HepG2 (cell line): ENCODE measurements at regions not wholly inside any gene's neighbourhood (a gene's known extent, or its start where the extent isn't known, plus 50 kb on each side); places are given as distances from the start of the nearest gene placed in this dataset.

Experiments used
- ATAC-seq: fragments of 200-7000 bp; cut with Tn5 transposase; 3 replicates; pipeline ENCODE4 v1.9.1; 2020; ENCODE audit warnings: mild to moderate bottlenecking, moderate library complexity
- BruUV-seq: library from RNA; stranded (reverse); fragments of 400-500 nt; replicated peaks from 2 replicates; lab custom pipeline; 2021; lab: Mats Ljungman, UMichigan
- CTCF ChIA-PET: fragments of 300-600 bp; formaldehyde crosslinking; extraction: SDS; loops from one replicate; lab custom pipeline; 2021; ENCODE audit warnings: low total read pairs, inconsistent platforms, low intra/inter-chr PET ratio; lab: Yijun Ruan, JAX
- POLR2A ChIA-PET: fragments of 350-600 bp; sonication (Branson Sonifier 250); formaldehyde crosslinking; loops from one replicate; lab custom pipeline; 2020; ENCODE audit warnings: antibody characterized with exemption, inconsistent platforms; lab: Yijun Ruan, JAX
- DNase-seq: peaks from one replicate; pipeline ENCODE4 v3.0.0-alpha.2; 2015; ENCODE audit warnings: low spot score
- FAIRE-seq: peaks from 3 replicates; lab custom pipeline; 2011; peaks lifted over from hg19 to GRCh38; lab: Jason Lieb, UNC
- H2AFZ ChIP-seq: one replicate; pipeline ENCODE4 v1.6.1; 2011; ENCODE audit warnings: low read length, inconsistent platforms
- H3K27ac ChIP-seq: fragments of 300-600 bp; 3 replicates; pipeline ENCODE4 v1.8.0; 2011; ENCODE audit warnings: mixed run types, mild to moderate bottlenecking, mixed read lengths, low read length, inconsistent platforms; ENCODE audit not compliant: insufficient read depth; ENCODE audit errors: extremely low read length
- H3K27me3 ChIP-seq, 2 experiments: fragments of 200-600 bp in 1 of 2; 2 replicates in 1 of 2; 3 replicates in 1 of 2; pipeline versions ENCODE4 v1.6.0 to v1.8.0; 2011; ENCODE audit warnings: low read length in 2 of 2, mild to moderate bottlenecking in 2 of 2, moderate library complexity in 2 of 2, inconsistent platforms in 1 of 2; ENCODE audit not compliant: insufficient read depth in 2 of 2, control insufficient read depth in 1 of 2
- H3K36me3 ChIP-seq, 2 experiments: fragments of 200-600 bp in 1 of 2; replicated peaks in 1 of 2; 2 replicates in 1 of 2; 3 replicates in 1 of 2; pipeline versions ENCODE4 v1.5.1 to v1.8.0; 2011; ENCODE audit warnings: low read length in 2 of 2, inconsistent platforms in 1 of 2; ENCODE audit not compliant: insufficient read depth in 2 of 2, control insufficient read depth in 1 of 2
- H3K4me1 ChIP-seq: 2 replicates; pipeline ENCODE4 v1.5.1; 2012; ENCODE audit warnings: low read length, inconsistent platforms; ENCODE audit not compliant: insufficient read depth
- H3K4me2 ChIP-seq: 2 replicates; pipeline ENCODE4 v1.6.0; 2011; ENCODE audit warnings: low read depth, low read length, inconsistent platforms
- H3K4me3 ChIP-seq, 3 experiments: fragments of 200-600 bp in 1 of 3; sonication (generic), shearing (Covaris generic) in 1 of 3; replicated peaks in 1 of 3; 2 replicates each; pipeline ENCODE4 v1.5.1; 2011 to 2016; ENCODE audit warnings: low read length in 3 of 3, inconsistent platforms in 2 of 3, low read depth in 2 of 3, mild to moderate bottlenecking in 2 of 3, control low read depth in 1 of 3, mixed read lengths in 1 of 3; ENCODE audit not compliant: insufficient read depth in 1 of 3
- H3K79me2 ChIP-seq: one replicate; pipeline ENCODE4 v1.6.1; 2011; ENCODE audit warnings: low read length, inconsistent platforms; ENCODE audit not compliant: insufficient read depth
- H3K9ac ChIP-seq: 2 replicates; pipeline ENCODE4 v1.6.0; 2011; ENCODE audit warnings: mild to moderate bottlenecking, low read depth, low read length, inconsistent platforms; ENCODE audit not compliant: insufficient read depth
- H3K9me3 ChIP-seq: 2 replicates; pipeline ENCODE4 v1.5.1; 2012; ENCODE audit warnings: mild to moderate bottlenecking, low read length
- H4K20me1 ChIP-seq: 2 replicates; pipeline ENCODE4 v1.6.0; 2011; ENCODE audit warnings: inconsistent platforms, mild to moderate bottlenecking, low read length, moderate library complexity; ENCODE audit not compliant: insufficient read depth
- EED ChIP-seq: sonication (generic); formaldehyde crosslinking; IDR thresholded peaks from 2 replicates; pipeline ENCODE4 v1.5.0; 2020; ENCODE audit warnings: mild to moderate bottlenecking, missing genetic modification reagents
- FOSL2 ChIP-seq: sonication (generic); formaldehyde crosslinking; IDR thresholded peaks from 2 replicates; pipeline ENCODE4 v1.4.0; 2020; ENCODE audit warnings: missing genetic modification reagents
- HNF4G ChIP-seq, 2 experiments: sonication (generic) in 1 of 2; formaldehyde crosslinking in 1 of 2; IDR thresholded peaks; 2 replicates each; pipeline versions ENCODE4 v1.4.0 to v1.6.1; 2011 to 2020; ENCODE audit warnings: borderline replicate concordance in 2 of 2, low read depth in 2 of 2, mild to moderate bottlenecking in 2 of 2, low read length in 1 of 2, missing genetic modification reagents in 1 of 2, moderate library complexity in 1 of 2
- MYPOP ChIP-seq: sonication (generic); formaldehyde crosslinking; IDR thresholded peaks from 2 replicates; pipeline ENCODE4 v1.8.1; 2023; ENCODE audit warnings: mild to moderate bottlenecking, moderate library complexity, missing genetic modification reagents
- NAIF1 ChIP-seq: sonication (generic); formaldehyde crosslinking; IDR thresholded peaks from 2 replicates; pipeline ENCODE4 v1.5.0; 2020; ENCODE audit warnings: mild to moderate bottlenecking, missing genetic modification reagents, borderline replicate concordance
- RBFOX2 ChIP-seq: fragments of 200-400 bp; formaldehyde crosslinking; IDR thresholded peaks from 2 replicates; pipeline ENCODE4 v1.6.1; 2017; ENCODE audit warnings: low read depth, mild to moderate bottlenecking, low read length
- ZFP82 ChIP-seq: sonication (generic); formaldehyde crosslinking; IDR thresholded peaks from 2 replicates; pipeline ENCODE4 v1.5.1; 2020; ENCODE audit warnings: mild to moderate bottlenecking, missing genetic modification reagents, borderline replicate concordance
- ZNF124 ChIP-seq: sonication (generic); formaldehyde crosslinking; IDR thresholded peaks from 2 replicates; pipeline ENCODE4 v1.4.0; 2020; ENCODE audit warnings: missing genetic modification reagents
- ZNF296 ChIP-seq: sonication (generic); formaldehyde crosslinking; conservative IDR thresholded peaks from 2 replicates; pipeline ENCODE4 v1.5.0; 2020; ENCODE audit warnings: mild to moderate bottlenecking, missing genetic modification reagents
- ZNF616 ChIP-seq: sonication (generic); formaldehyde crosslinking; IDR thresholded peaks from 2 replicates; pipeline ENCODE4 v1.5.0; 2020; ENCODE audit warnings: low read depth, mild to moderate bottlenecking, missing genetic modification reagents
- ZNF792 ChIP-seq: IDR thresholded peaks from 2 replicates; pipeline ENCODE4 v1.6.1; 2016
- ZNF839 ChIP-seq: sonication (generic); formaldehyde crosslinking; IDR thresholded peaks from 2 replicates; pipeline ENCODE4 v1.4.0; 2020; ENCODE audit warnings: missing genetic modification reagents, mild to moderate bottlenecking, borderline replicate concordance
- WGBS: methylation state at CpG from one replicate; pipeline ENCODE4 v1.1.6; 2017; ENCODE audit warnings: low lambda C conversion rate; 5-methylcytosine and 5-hydroxymethylcytosine counted together
- in situ Hi-C: cut with HindIII; loops from 2 replicates; pipeline ENCODE4 v1.10.0; 2017; ENCODE audit warnings: low pct_unique_long_range_greater_than_20kb; ENCODE audit not compliant: extremely low pct_ligation_motif_present
- intact Hi-C: fragments of 100-400 bp; cut with micrococcal nuclease; formaldehyde crosslinking; loops from one replicate; pipeline ENCODE4 v1.10.0; 2022; ENCODE audit not compliant: unreplicated experiment
- TF ChIP-seq, protein P1 (sequence below): sonication (generic); formaldehyde crosslinking; IDR thresholded peaks from 2 replicates; pipeline ENCODE4 v1.8.0; 2022; ENCODE audit warnings: missing genetic modification reagents, mild to moderate bottlenecking, borderline replicate concordance
- TF ChIP-seq, protein P2 (sequence below): sonication (generic); formaldehyde crosslinking; IDR thresholded peaks from 2 replicates; pipeline ENCODE4 v1.5.1; 2020; ENCODE audit warnings: missing genetic modification reagents, mild to moderate bottlenecking, borderline replicate concordance

DNA sequence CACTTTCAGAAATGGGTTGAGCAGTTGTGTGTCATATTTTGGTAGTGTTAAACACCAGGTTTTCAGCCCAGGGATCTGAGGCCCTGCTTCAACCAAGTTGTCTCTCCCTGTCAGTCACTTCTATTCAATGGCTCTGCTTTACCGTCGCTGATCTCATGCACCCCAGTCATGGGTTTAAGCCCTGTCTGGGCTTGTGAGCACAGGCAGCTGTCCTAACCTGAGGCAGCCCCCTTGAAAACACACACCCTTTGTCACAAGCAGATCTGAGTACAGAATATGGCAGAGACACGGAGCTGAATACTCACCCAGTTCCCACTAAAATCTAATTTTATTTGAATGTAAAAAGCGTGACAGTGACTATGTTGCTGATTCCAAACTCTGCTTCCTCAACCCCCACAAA is 110.6 kb upstream of the GLI3 start:
- no peak for ATAC-seq
- in situ Hi-C loops: no loop called here

GRCh38 chr7:42345478-42346299 is 108.7 kb upstream of the GLI3 start:
- no peak overlapping the region for H3K9ac ChIP-seq
- no peak overlapping the region for H3K4me2 ChIP-seq
- in situ Hi-C loops (no loop called here), intact Hi-C loops (no loop called here)
- CTCF ChIA-PET: no interaction called here
- H3K4me1 ChIP-seq: no peaks in the 10 kb centered on the region
- 2% methylated on average over 1 of the region's 1 CpG for WGBS
- POLR2A ChIA-PET: no interaction called here
- no peaks in the 10 kb centered on the region for H3K27me3 ChIP-seq
- H3K9me3 ChIP-seq: no peaks in the 10 kb centered on the region
- no peak overlapping the region for H3K27ac ChIP-seq
- no peak overlapping the region for H3K4me3 ChIP-seq
- no TSS peak for BruUV-seq
- DNase-seq (no peak), ATAC-seq (no peak), FAIRE-seq (no peak)
- no peaks in the 10 kb centered on the region for H3K79me2 ChIP-seq
- H3K36me3 ChIP-seq: no peaks in the 10 kb centered on the region
- no peak overlapping the region for H2AFZ ChIP-seq
- H4K20me1 ChIP-seq: no peaks in the 10 kb centered on the region
- TF ChIP-seq HNF4G (IDR thresholded peaks at IDR 0.05; ENCODE audit: borderline replicate concordance, low read depth, low read length) (no peak), HNF4G (CRISPR knock-in tag; IDR thresholded peaks at IDR 0.05; ENCODE audit: borderline replicate concordance, low read depth) (no peak), ZFP82 (CRISPR knock-in tag) (no peak), NAIF1 (CRISPR knock-in tag) (no peak), MYPOP (CRISPR knock-in tag) (no peak), ZNF839 (CRISPR knock-in tag) (no peak), ZNF792 (no peak), RBFOX2 (no peak), ZNF296 (CRISPR knock-in tag) (no peak), ZNF616 (CRISPR knock-in tag) (no peak)
- TF ChIP-seq, protein P1, sequence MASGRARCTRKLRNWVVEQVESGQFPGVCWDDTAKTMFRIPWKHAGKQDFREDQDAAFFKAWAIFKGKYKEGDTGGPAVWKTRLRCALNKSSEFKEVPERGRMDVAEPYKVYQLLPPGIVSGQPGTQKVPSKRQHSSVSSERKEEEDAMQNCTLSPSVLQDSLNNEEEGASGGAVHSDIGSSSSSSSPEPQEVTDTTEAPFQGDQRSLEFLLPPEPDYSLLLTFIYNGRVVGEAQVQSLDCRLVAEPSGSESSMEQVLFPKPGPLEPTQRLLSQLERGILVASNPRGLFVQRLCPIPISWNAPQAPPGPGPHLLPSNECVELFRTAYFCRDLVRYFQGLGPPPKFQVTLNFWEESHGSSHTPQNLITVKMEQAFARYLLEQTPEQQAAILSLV (CRISPR knock-in tag): no peak
- TF ChIP-seq, protein P2, sequence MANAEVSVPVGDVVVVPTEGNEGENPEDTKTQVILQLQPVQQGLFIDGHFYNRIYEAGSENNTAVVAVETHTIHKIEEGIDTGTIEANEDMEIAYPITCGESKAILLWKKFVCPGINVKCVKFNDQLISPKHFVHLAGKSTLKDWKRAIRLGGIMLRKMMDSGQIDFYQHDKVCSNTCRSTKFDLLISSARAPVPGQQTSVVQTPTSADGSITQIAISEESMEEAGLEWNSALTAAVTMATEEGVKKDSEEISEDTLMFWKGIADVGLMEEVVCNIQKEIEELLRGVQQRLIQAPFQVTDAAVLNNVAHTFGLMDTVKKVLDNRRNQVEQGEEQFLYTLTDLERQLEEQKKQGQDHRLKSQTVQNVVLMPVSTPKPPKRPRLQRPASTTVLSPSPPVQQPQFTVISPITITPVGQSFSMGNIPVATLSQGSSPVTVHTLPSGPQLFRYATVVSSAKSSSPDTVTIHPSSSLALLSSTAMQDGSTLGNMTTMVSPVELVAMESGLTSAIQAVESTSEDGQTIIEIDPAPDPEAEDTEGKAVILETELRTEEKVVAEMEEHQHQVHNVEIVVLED (CRISPR knock-in tag): no peak

More for the DNA sequence above, 110.6 kb upstream of the GLI3 start:
- Histone ChIP-seq H4K20me1 (no peaks in the 10 kb centered on the region), H3K27me3 (no peaks in the 10 kb centered on the region), H3K9ac (no peak overlapping the region), H3K27ac (no peak overlapping the region), H3K4me3 (no peak overlapping the region), H2AFZ (no peak overlapping the region), H3K36me3 (no peaks in the 10 kb centered on the region), H3K9me3 (no peaks in the 10 kb centered on the region), H3K4me1 (no peaks in the 10 kb centered on the region), H3K79me2 (no peaks in the 10 kb centered on the region), H3K4me2 (no peak overlapping the region)
- BruUV-seq: no TSS peak
- intact Hi-C loops: no loop called here
- FAIRE-seq: no peak
- ChIA-PET POLR2A (no interaction called here), CTCF (no interaction called here)
- WGBS: 23% methylated on average over 4 of the region's 4 CpGs
- DNase-seq: no peak
- TF ChIP-seq EED (CRISPR knock-in tag) (no peak), ZNF124 (CRISPR knock-in tag) (no peak), FOSL2 (no peak)
